ENCODE measurements at regions not wholly inside any gene's neighbourhood (a gene's known extent, or its start where the extent isn't known, plus 50 kb on each side); places are given as distances from the start of the nearest gene placed in this dataset.

DNA sequence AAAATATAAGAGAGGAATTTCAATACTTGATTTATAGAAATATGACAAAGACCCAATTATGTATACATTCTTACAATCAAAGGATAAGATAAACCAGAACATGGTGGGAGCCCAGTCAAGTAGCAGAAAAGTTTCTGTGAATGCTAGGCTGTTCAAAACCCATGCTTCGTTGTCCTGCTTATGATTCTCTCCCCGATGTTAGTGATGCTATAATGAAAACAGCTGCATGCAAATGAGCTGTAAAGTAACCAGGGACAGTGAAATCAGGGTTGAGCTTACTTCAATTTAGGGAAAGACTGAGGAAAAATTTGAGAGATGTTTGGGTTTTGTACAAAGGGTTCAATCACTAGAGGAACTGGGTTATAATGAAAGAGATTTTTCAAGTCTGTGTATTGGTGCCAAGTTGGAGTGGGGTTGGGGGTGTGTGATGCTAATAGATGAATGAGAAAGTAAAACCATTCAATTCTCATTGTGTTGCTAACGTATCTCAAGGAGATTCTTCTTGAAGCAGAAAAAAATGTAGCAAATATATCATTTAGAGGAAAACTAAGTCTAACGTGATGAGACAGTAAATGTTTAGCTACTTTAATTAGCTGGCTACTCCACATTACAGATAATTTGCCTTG lies 59.3 kb upstream of the PPP1R2C start:
- TF ChIP-seq, protein P1, sequence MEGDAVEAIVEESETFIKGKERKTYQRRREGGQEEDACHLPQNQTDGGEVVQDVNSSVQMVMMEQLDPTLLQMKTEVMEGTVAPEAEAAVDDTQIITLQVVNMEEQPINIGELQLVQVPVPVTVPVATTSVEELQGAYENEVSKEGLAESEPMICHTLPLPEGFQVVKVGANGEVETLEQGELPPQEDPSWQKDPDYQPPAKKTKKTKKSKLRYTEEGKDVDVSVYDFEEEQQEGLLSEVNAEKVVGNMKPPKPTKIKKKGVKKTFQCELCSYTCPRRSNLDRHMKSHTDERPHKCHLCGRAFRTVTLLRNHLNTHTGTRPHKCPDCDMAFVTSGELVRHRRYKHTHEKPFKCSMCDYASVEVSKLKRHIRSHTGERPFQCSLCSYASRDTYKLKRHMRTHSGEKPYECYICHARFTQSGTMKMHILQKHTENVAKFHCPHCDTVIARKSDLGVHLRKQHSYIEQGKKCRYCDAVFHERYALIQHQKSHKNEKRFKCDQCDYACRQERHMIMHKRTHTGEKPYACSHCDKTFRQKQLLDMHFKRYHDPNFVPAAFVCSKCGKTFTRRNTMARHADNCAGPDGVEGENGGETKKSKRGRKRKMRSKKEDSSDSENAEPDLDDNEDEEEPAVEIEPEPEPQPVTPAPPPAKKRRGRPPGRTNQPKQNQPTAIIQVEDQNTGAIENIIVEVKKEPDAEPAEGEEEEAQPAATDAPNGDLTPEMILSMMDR (optimal IDR thresholded peaks at IDR 0.05 in 1 of 3, IDR thresholded peaks at IDR 0.05 in 1 of 3, conservative IDR thresholded peaks at IDR 0.05 in 1 of 3; ENCODE audit: extremely low read depth in 1 of 3, insufficient read depth in 2 of 3, low read length in 3 of 3) = no peak
- no peak for TF ChIP-seq EZH2 (IDR thresholded peaks at IDR 0.05; ENCODE audit: low read length)
